K562 (cell line): ENCODE measurements at regions not wholly inside any gene's neighbourhood (a gene's known extent, or its start where the extent isn't known, plus 50 kb on each side); places are given as distances from the start of the nearest gene placed in this dataset.

ENCODE experiments used
- ATAC-seq: fragments of 200-7000 bp; cut with Tn5 transposase; 3 replicates; pipeline ENCODE4 v1.9.1; 2020; ENCODE audit warnings: moderate library complexity
- BruUV-seq: library from RNA; stranded (reverse); fragments of 400-500 nt; replicated peaks from 2 replicates; lab custom pipeline; 2021; lab: Mats Ljungman, UMichigan
- CTCF ChIA-PET: fragments of 300-600 bp; formaldehyde crosslinking; extraction: SDS; loops from one replicate; lab custom pipeline; 2021; ENCODE audit warnings: low intra/inter-chr PET ratio; lab: Yijun Ruan, JAX
- POLR2A ChIA-PET: fragments of 300-600, 350-650 bp; sonication (Branson Sonifier 250); formaldehyde crosslinking; extraction: SDS; loops from one replicate; lab custom pipeline; 2021; ENCODE audit warnings: antibody characterized with exemption, inconsistent platforms; lab: Yijun Ruan, JAX
- DNase-seq, 4 experiments: peaks; one replicate each; pipeline versions ENCODE4 v3.0.0 to v3.0.0-alpha.2; 2011 to 2018; ENCODE audit warnings: low spot score in 3 of 4, mixed read lengths in 3 of 4; ENCODE audit errors: extremely low read depth in 1 of 4
- FAIRE-seq: peaks from 2 replicates; lab custom pipeline; 2011; peaks lifted over from hg19 to GRCh38; lab: Jason Lieb, UNC
- H2AFZ ChIP-seq: 2 replicates; pipeline ENCODE4 v1.6.0; 2011; ENCODE audit warnings: low read depth, low read length, control low read depth, inconsistent platforms
- H3K27ac ChIP-seq: fragments of 200-600 bp; 3 replicates; pipeline ENCODE4 v1.8.0; 2011; ENCODE audit warnings: low read depth, mild to moderate bottlenecking, control low read depth, inconsistent platforms, low read length, moderate library complexity, mixed read lengths; ENCODE audit errors: extremely low read depth
- H3K27me3 ChIP-seq, 2 experiments: fragments of 300-600 bp in 1 of 2; 2 replicates in 1 of 2; 3 replicates in 1 of 2; pipeline versions ENCODE4 v1.6.0 to v1.8.0; 2011; ENCODE audit warnings: inconsistent platforms in 2 of 2, low read length in 2 of 2, mild to moderate bottlenecking in 1 of 2, mixed read lengths in 1 of 2, moderate library complexity in 1 of 2; ENCODE audit not compliant: control insufficient read depth in 2 of 2, insufficient read depth in 2 of 2
- H3K36me3 ChIP-seq: fragments of 300-600 bp; 3 replicates; pipeline ENCODE4 v1.8.0; 2011; ENCODE audit warnings: mild to moderate bottlenecking, low read length, inconsistent platforms; ENCODE audit not compliant: control insufficient read depth, insufficient read depth
- H3K4me1 ChIP-seq, 2 experiments: fragments of 200-600 bp in 1 of 2; replicated peaks in 1 of 2; 2 replicates in 1 of 2; 3 replicates in 1 of 2; pipeline versions ENCODE4 v1.5.1 to v1.8.0; 2011; ENCODE audit warnings: inconsistent platforms in 2 of 2, low read length in 2 of 2, mild to moderate bottlenecking in 1 of 2, mixed read lengths in 1 of 2, moderate library complexity in 1 of 2; ENCODE audit not compliant: control insufficient read depth in 2 of 2, insufficient read depth in 2 of 2
- H3K4me2 ChIP-seq: 2 replicates; pipeline ENCODE4 v1.6.1; 2011; ENCODE audit warnings: low read length, control low read depth, inconsistent platforms, mixed read lengths; ENCODE audit not compliant: insufficient read depth
- H3K4me3 ChIP-seq: fragments of 200-600 bp; sonication (generic), shearing (Covaris generic); 2 replicates; pipeline ENCODE4 v1.5.1; 2016; ENCODE audit warnings: control low read depth, inconsistent platforms
- H3K79me2 ChIP-seq: fragments of 200-600 bp; 3 replicates; pipeline ENCODE4 v1.8.0; 2011; ENCODE audit warnings: low read length, inconsistent platforms; ENCODE audit not compliant: control insufficient read depth, insufficient read depth
- H3K9ac ChIP-seq, 2 experiments: 2 replicates each; pipeline versions ENCODE4 v1.6.0 to v1.6.1; 2011; ENCODE audit warnings: low read depth in 2 of 2, low read length in 2 of 2, control low read depth in 1 of 2, inconsistent platforms in 1 of 2, mild to moderate bottlenecking in 1 of 2, mixed read lengths in 1 of 2; ENCODE audit not compliant: insufficient read depth in 1 of 2
- H3K9me1 ChIP-seq: one replicate; pipeline ENCODE4 v1.6.0; 2011; ENCODE audit warnings: inconsistent platforms, mild to moderate bottlenecking, low read length, moderate library complexity; ENCODE audit not compliant: control insufficient read depth, insufficient read depth
- H3K9me3 ChIP-seq: replicated peaks from 2 replicates; pipeline ENCODE4 v1.5.1; 2011; ENCODE audit warnings: low read depth, low read length, inconsistent platforms; ENCODE audit not compliant: control insufficient read depth, insufficient read depth
- H4K20me1 ChIP-seq: replicated peaks from 2 replicates; pipeline ENCODE4 v1.6.1; 2011; ENCODE audit warnings: low read length, inconsistent platforms, mixed read lengths; ENCODE audit not compliant: control insufficient read depth, insufficient read depth
- CTCFL ChIP-seq: IDR thresholded peaks from 2 replicates; pipeline ENCODE4 v1.6.1; 2011; ENCODE audit warnings: borderline replicate concordance, low read depth, mild to moderate bottlenecking, moderate library complexity, low read length; ENCODE audit not compliant: insufficient read depth, poor library complexity, severe bottlenecking
- E2F8 ChIP-seq: fragments of 450-650 bp; IDR thresholded peaks from 2 replicates; pipeline ENCODE4 v1.7.1; 2018; ENCODE audit warnings: mild to moderate bottlenecking, low read depth; ENCODE audit not compliant: partially characterized antibody
- FOXO4 ChIP-seq: fragments of 450-650 bp; formaldehyde crosslinking; IDR thresholded peaks from 2 replicates; pipeline ENCODE4 v1.4.0; 2020; ENCODE audit warnings: mild to moderate bottlenecking, moderate library complexity
- HDAC1 ChIP-seq, 2 experiments: fragments of 450-650 bp; IDR thresholded peaks; 2 replicates each; pipeline ENCODE4 v1.6.1; 2016 to 2017; ENCODE audit warnings: inconsistent platforms in 1 of 2, mild to moderate bottlenecking in 1 of 2, moderate library complexity in 1 of 2
- MBD2 ChIP-seq: sonication (generic); IDR thresholded peaks from 2 replicates; pipeline ENCODE4 v1.6.1; 2016; ENCODE audit warnings: low read depth, borderline replicate concordance
- ZNF175 ChIP-seq: fragments of 200-800 bp; sonication (Bioruptor generic); IDR thresholded peaks from 2 replicates; pipeline ENCODE4 v1.6.1; 2016; ENCODE audit warnings: low read depth, mild to moderate bottlenecking, missing genetic modification characterization, missing compliant biosample characterization
- ZNF444 ChIP-seq: fragments of 250-450 bp; sonication (Bioruptor Pico); IDR thresholded peaks from 2 replicates; pipeline ENCODE4 v1.4.0; 2020; ENCODE audit warnings: mild to moderate bottlenecking, moderate library complexity
- WGBS: fragments of 100-300 bp; shearing (Covaris generic); methylation state at CpG from one replicate; pipeline ENCODE4 v1.1.6; 2016; ENCODE audit warnings: low coverage, mixed read lengths; ENCODE audit not compliant: insufficient coverage; ENCODE audit errors: missing lambda C conversion rate; 5-methylcytosine and 5-hydroxymethylcytosine counted together
- in situ Hi-C: fragments of 300-500 bp; cut with MboI; formaldehyde crosslinking; loops from 4 replicates; pipeline ENCODE4 v1.15.0; 2018; ENCODE audit warnings: inconsistent platforms, mixed read lengths
- intact Hi-C: fragments of 100-400 bp; cut with micrococcal nuclease; formaldehyde crosslinking; loops from 2 replicates; pipeline ENCODE4 v1.14.2; 2022

GRCh38 chr1:185535621-185536020 lies 198.6 kb upstream of the HMCN1 start:
- no TSS peak for BruUV-seq
- no peak overlapping the region for H3K9ac ChIP-seq
- no peaks in the 10 kb centered on the region for H3K9me3 ChIP-seq
- ChIA-PET POLR2A (no interaction called here), CTCF (no interaction called here)
- no peak for DNase-seq
- no peak for FAIRE-seq
- no peak overlapping the region for H3K4me3 ChIP-seq
- H4K20me1 ChIP-seq = no peaks in the 10 kb centered on the region
- H3K36me3 ChIP-seq = no peaks in the 10 kb centered on the region; the same call in 2 of the 3 replicates
- peaks cover 0 to 15% of the 10 kb centered on the region in 2 experiments; a peak in 3 of 5 replicates for H3K4me1 ChIP-seq
- WGBS = 32% methylated on average over 2 of the region's 2 CpGs
- TF ChIP-seq FOXO4 (CRISPR knock-in tag) = no peak
- no peak for TF ChIP-seq HDAC1 (IDR thresholded peaks at IDR 0.05)
- TF ChIP-seq MBD2 = no peak
- no peak for TF ChIP-seq E2F8
- no peak for TF ChIP-seq ZNF444 (CRISPR knock-in tag)
- no peak for TF ChIP-seq CTCFL
- no peak for TF ChIP-seq ZNF175
- no peaks in the 10 kb centered on the region for H3K79me2 ChIP-seq
- no peaks in the 10 kb centered on the region for H3K9me1 ChIP-seq
- no peaks in the 10 kb centered on the region for H3K27me3 ChIP-seq
- H3K27ac ChIP-seq = no peak overlapping the region
- intact Hi-C loops (no loop called here), in situ Hi-C loops (no loop called here)
- no peak for ATAC-seq
- H3K4me2 ChIP-seq = no peak overlapping the region
- H2AFZ ChIP-seq = 0 out of 2 replicates have a peak overlapping the region, but pooled peaks have one; percentile 7
